ENCODE measurements at regions not wholly inside any gene's neighbourhood (a gene's known extent, or its start where the extent isn't known, plus 50 kb on each side); places are given as distances from the start of the nearest gene placed in this dataset.
"Not testable (repeated sequence)": the region's sequence is repeated elsewhere in the genome, so short reads cannot be mapped to it uniquely, and the experiment has no call there.

- no peaks in the 10 kb centered on the region for H3K27me3 ChIP-seq (ENCODE audit: low read length)
- H3K9me3 ChIP-seq (ENCODE audit: low read length): no peaks in the 10 kb centered on the region
- TF ChIP-seq EZH2 (IDR thresholded peaks at IDR 0.05; ENCODE audit: low read length, unreplicated experiment): no peak
- no peak for TF ChIP-seq EZH2phosphoT487 (IDR thresholded peaks at IDR 0.05; ENCODE audit: borderline replicate concordance, low read length)
- TF ChIP-seq CTCF (conservative IDR thresholded peaks at IDR 0.05; ENCODE audit: low read depth, low read length): no peak
- POLR2A ChIA-PET (ENCODE audit: unreplicated experiment): no interaction called here
- H2AFZ ChIP-seq (ENCODE audit: low read length): no peak overlapping the region
- no peak for DNase-seq
- no peaks in the 10 kb centered on the region for H3K36me3 ChIP-seq (ENCODE audit: low read depth, low read length)
- intact Hi-C loops (cut with micrococcal nuclease): no loop called here
- no peaks in the 10 kb centered on the region for H4K20me1 ChIP-seq (ENCODE audit: low read length)
- no peaks in the 10 kb centered on the region for H3K9me2 ChIP-seq (replicated peaks; ENCODE audit: low read length)
- CTCF ChIA-PET: no interaction called here
- H3K79me2 ChIP-seq (ENCODE audit: low read length): no peaks in the 10 kb centered on the region
- no peak overlapping the region for H3K9ac ChIP-seq (ENCODE audit: low read length)
- H3K4me2 ChIP-seq (ENCODE audit: low read length): no peak overlapping the region
- no peaks in the 10 kb centered on the region for H3K4me1 ChIP-seq (ENCODE audit: insufficient read depth, low read length)
- no TSS peak for BruUV-seq (replicated peaks)
- H3K4me3 ChIP-seq (ENCODE audit: low read length): no peak overlapping the region
- no peaks in the 10 kb centered on the region for H3F3A ChIP-seq (ENCODE audit: low read length, unreplicated experiment)
- no peak overlapping the region for H3K27ac ChIP-seq (ENCODE audit: low read length)
- no peak for ATAC-seq
Measured at GRCh38 chr4:188399834-188400233, 260.6 kb downstream of the TRIML1 start.

- no peak for TF ChIP-seq CTCF (conservative IDR thresholded peaks at IDR 0.05; ENCODE audit: low read depth, low read length)
- no peak for TF ChIP-seq EZH2phosphoT487 (IDR thresholded peaks at IDR 0.05; ENCODE audit: borderline replicate concordance, low read length)
- no peak for TF ChIP-seq EZH2 (IDR thresholded peaks at IDR 0.05; ENCODE audit: low read length, unreplicated experiment)
- Histone ChIP-seq H3F3A (ENCODE audit: low read length, unreplicated experiment) (no peaks in the 10 kb centered on the region), H3K9me2 (replicated peaks; ENCODE audit: low read length) (no peaks in the 10 kb centered on the region), H3K4me3 (ENCODE audit: low read length) (no peak overlapping the region), H3K9ac (ENCODE audit: low read length) (no peak overlapping the region), H4K20me1 (ENCODE audit: low read length) (no peaks in the 10 kb centered on the region), H3K27me3 (ENCODE audit: low read length) (no peaks in the 10 kb centered on the region), H3K9me3 (ENCODE audit: low read length) (no peaks in the 10 kb centered on the region), H3K4me1 (ENCODE audit: insufficient read depth, low read length) (no peaks in the 10 kb centered on the region), H3K27ac (ENCODE audit: low read length) (no peak overlapping the region), H2AFZ (ENCODE audit: low read length) (no peak overlapping the region), H3K36me3 (ENCODE audit: low read depth, low read length) (no peaks in the 10 kb centered on the region), H3K4me2 (ENCODE audit: low read length) (no peak overlapping the region), H3K79me2 (ENCODE audit: low read length) (no peaks in the 10 kb centered on the region)
- no TSS peak for BruUV-seq (replicated peaks)
- ChIA-PET CTCF (no interaction called here), POLR2A (ENCODE audit: unreplicated experiment) (no interaction called here)
- DNase-seq: no peak
- ATAC-seq: no peak
- intact Hi-C loops (cut with micrococcal nuclease): no loop called here
Measured at GRCh38 chr4:188400451-188400850, 261.2 kb downstream of the TRIML1 start.

- Histone ChIP-seq H3F3A (ENCODE audit: low read length, unreplicated experiment) (no peaks in the 10 kb centered on the region), H3K4me3 (ENCODE audit: low read length) (no peak overlapping the region), H4K20me1 (ENCODE audit: low read length) (no peaks in the 10 kb centered on the region), H3K9ac (ENCODE audit: low read length) (no peak overlapping the region), H2AFZ (ENCODE audit: low read length) (no peak overlapping the region), H3K4me1 (ENCODE audit: insufficient read depth, low read length) (no peaks in the 10 kb centered on the region), H3K9me2 (replicated peaks; ENCODE audit: low read length) (no peaks in the 10 kb centered on the region), H3K9me3 (ENCODE audit: low read length) (no peaks in the 10 kb centered on the region), H3K27ac (ENCODE audit: low read length) (no peak overlapping the region), H3K79me2 (ENCODE audit: low read length) (no peaks in the 10 kb centered on the region), H3K27me3 (ENCODE audit: low read length) (no peaks in the 10 kb centered on the region), H3K4me2 (ENCODE audit: low read length) (no peak overlapping the region), H3K36me3 (ENCODE audit: low read depth, low read length) (no peaks in the 10 kb centered on the region)
- TF ChIP-seq EZH2phosphoT487 (IDR thresholded peaks at IDR 0.05; ENCODE audit: borderline replicate concordance, low read length): no peak
- no peak for TF ChIP-seq CTCF (conservative IDR thresholded peaks at IDR 0.05; ENCODE audit: low read depth, low read length)
- TF ChIP-seq EZH2 (IDR thresholded peaks at IDR 0.05; ENCODE audit: low read length, unreplicated experiment): no peak
- intact Hi-C loops (cut with micrococcal nuclease): no loop called here
- BruUV-seq (replicated peaks): no TSS peak
- POLR2A ChIA-PET (ENCODE audit: unreplicated experiment): no interaction called here
- CTCF ChIA-PET: no interaction called here
- ATAC-seq (no peak), DNase-seq (no peak)
Measured at GRCh38 chr4:188403272-188403671, 264.0 kb downstream of the TRIML1 start.

GRCh38 chr4:188405071-188405835, 266.0 kb downstream of the TRIML1 start:
- POLR2A ChIA-PET (ENCODE audit: unreplicated experiment); intact Hi-C loops (cut with micrococcal nuclease); H4K20me1 ChIP-seq (ENCODE audit: low read length); H3K4me2 ChIP-seq (ENCODE audit: low read length); H3F3A ChIP-seq (ENCODE audit: low read length, unreplicated experiment); BruUV-seq (replicated peaks); H3K4me1 ChIP-seq (ENCODE audit: insufficient read depth, low read length); H3K4me3 ChIP-seq (ENCODE audit: low read length); ATAC-seq; H3K79me2 ChIP-seq (ENCODE audit: low read length); H3K36me3 ChIP-seq (ENCODE audit: low read depth, low read length); H3K9me3 ChIP-seq (ENCODE audit: low read length); H2AFZ ChIP-seq (ENCODE audit: low read length); H3K9me2 ChIP-seq (replicated peaks; ENCODE audit: low read length); H3K27me3 ChIP-seq (ENCODE audit: low read length); CTCF ChIA-PET; H3K9ac ChIP-seq (ENCODE audit: low read length): not testable (repeated sequence)
- peak overlapping the region; percentile 62 for H3K27ac ChIP-seq (ENCODE audit: low read length)
- DNase-seq: peak; percentile 29

Data from PC-3 (cell line).